HFF-Myc (cell line): ENCODE measurements at regions not wholly inside any gene's neighbourhood (a gene's known extent, or its start where the extent isn't known, plus 50 kb on each side); places are given as distances from the start of the nearest gene placed in this dataset.

ENCODE experiments used
- DNase-seq: peaks from one replicate; pipeline ENCODE4 v3.0.0-alpha.2; 2011; ENCODE audit warnings: low read depth; ENCODE audit errors: extremely low read depth
- H3K4me3 ChIP-seq: replicated peaks from 2 replicates; pipeline ENCODE4 v1.5.1; 2011; ENCODE audit warnings: low read depth, mild to moderate bottlenecking, control low read depth, low read length
- TF ChIP-seq, protein P1 (sequence below): IDR thresholded peaks from 2 replicates; pipeline ENCODE4 v1.5.1; 2012; ENCODE audit warnings: mild to moderate bottlenecking, low read depth, low read length, control low read depth; ENCODE audit errors: missing control alignments

- TF ChIP-seq, protein P1, sequence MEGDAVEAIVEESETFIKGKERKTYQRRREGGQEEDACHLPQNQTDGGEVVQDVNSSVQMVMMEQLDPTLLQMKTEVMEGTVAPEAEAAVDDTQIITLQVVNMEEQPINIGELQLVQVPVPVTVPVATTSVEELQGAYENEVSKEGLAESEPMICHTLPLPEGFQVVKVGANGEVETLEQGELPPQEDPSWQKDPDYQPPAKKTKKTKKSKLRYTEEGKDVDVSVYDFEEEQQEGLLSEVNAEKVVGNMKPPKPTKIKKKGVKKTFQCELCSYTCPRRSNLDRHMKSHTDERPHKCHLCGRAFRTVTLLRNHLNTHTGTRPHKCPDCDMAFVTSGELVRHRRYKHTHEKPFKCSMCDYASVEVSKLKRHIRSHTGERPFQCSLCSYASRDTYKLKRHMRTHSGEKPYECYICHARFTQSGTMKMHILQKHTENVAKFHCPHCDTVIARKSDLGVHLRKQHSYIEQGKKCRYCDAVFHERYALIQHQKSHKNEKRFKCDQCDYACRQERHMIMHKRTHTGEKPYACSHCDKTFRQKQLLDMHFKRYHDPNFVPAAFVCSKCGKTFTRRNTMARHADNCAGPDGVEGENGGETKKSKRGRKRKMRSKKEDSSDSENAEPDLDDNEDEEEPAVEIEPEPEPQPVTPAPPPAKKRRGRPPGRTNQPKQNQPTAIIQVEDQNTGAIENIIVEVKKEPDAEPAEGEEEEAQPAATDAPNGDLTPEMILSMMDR: no peak
- H3K4me3 ChIP-seq: no peak overlapping the region
- DNase-seq: no peak
These were observed 100.4 kb upstream of the SH3BP4 start for GRCh38 chr2:234851451-234851850.

- TF ChIP-seq, protein P1: no peak
- no peak overlapping the region for H3K4me3 ChIP-seq
- DNase-seq: no peak
These were observed 101.0 kb upstream of the SH3BP4 start for GRCh38 chr2:234850818-234851217.

DNA sequence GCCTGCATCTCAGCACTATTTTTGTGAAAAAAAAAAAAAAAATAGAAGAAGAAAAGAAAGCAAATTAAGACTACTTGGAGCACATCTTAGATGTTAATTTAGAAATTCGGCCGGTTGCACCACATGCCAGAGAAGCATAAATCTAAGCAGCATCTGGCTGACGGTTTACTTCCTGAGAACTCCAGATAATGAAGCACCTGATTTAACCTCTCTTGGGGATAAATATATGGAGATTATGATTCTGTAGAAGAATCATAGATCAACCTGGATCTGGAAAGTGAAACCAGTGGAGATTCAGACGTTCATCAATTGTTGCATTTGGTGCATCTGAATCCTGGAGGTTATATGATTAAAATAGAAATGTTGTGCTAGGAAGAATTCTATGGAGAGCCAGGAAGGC, 102.1 kb upstream of the SH3BP4 start:
- H3K4me3 ChIP-seq: no peak overlapping the region
- TF ChIP-seq, protein P1: no peak
- DNase-seq: no peak

- TF ChIP-seq, protein P1: no peak
- no peak for DNase-seq
- no peak overlapping the region for H3K4me3 ChIP-seq
These were observed 103.2 kb upstream of the SH3BP4 start for GRCh38 chr2:234848578-234848977.

GRCh38 chr2:234847639-234848038, 104.2 kb upstream of the SH3BP4 start:
- H3K4me3 ChIP-seq: no peak overlapping the region
- TF ChIP-seq, protein P1: no peak
- DNase-seq: no peak

DNA sequence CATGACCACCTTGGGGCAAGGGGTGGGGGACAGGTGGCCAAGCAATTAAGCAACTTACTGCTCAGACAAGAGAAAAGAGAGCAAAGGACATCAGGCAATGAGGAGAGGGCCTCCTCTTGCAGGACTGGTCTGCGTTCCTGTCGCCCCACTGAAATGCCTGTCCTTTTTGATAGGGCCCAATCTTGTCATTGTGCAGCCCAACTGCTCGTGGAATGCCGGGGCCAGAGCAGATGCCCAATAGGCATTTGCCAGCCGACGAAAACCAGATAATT, 104.5 kb upstream of the SH3BP4 start:
- no peak for DNase-seq
- H3K4me3 ChIP-seq: no peak overlapping the region
- TF ChIP-seq, protein P1: no peak

- H3K4me3 ChIP-seq: no peak overlapping the region
- TF ChIP-seq, protein P1: no peak
- DNase-seq: no peak
These were observed 105.0 kb upstream of the SH3BP4 start for GRCh38 chr2:234846599-234847363.
